HPDE6-E6E7 (cell line): ENCODE measurements at regions not wholly inside any gene's neighbourhood (a gene's known extent, or its start where the extent isn't known, plus 50 kb on each side); places are given as distances from the start of the nearest gene placed in this dataset.
"Not testable (repeated sequence)": the region's sequence is repeated elsewhere in the genome, so short reads cannot be mapped to it uniquely, and the experiment has no call there.

ENCODE experiments used
- DNase-seq: peaks from one replicate; pipeline ENCODE4 v3.0.0; 2011; ENCODE audit warnings: missing footprints; ENCODE audit errors: extremely low spot score

DNA sequence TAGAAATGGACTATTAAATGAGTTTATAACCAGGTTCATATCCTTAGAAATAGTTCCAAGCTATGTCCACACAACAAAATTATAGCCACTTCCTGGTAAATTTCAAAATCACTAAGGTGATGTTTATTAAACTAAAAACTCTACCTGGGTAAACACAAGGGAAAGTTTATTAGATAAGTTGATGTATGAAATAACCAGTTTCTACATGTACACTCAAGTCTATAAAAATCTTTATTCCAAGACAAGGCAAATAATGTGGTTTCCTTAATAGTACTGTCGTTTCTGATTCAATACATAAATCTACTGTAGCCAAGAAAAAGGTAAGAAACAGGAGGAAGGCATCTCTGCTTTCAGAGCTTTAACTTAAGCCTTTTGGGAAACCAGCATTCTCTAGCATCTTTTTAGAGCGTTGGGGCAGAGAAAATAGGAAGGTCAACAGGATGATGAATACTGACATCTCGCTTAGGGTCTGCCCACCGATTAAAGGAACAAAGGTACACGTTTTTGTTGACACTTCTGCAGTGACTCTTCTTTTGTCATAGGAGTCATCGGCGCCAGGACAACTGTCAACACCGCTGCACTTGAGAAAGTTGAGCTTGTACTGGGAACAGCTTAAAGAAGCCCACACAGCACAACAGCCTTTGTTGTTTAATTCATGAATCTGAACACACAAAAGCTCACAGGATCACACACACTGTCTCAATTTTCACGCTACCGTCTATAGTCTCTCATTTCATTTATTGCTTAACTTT lies 513.6 kb downstream of the SLCO4C1 start:
- DNase-seq, result no peak

DNA sequence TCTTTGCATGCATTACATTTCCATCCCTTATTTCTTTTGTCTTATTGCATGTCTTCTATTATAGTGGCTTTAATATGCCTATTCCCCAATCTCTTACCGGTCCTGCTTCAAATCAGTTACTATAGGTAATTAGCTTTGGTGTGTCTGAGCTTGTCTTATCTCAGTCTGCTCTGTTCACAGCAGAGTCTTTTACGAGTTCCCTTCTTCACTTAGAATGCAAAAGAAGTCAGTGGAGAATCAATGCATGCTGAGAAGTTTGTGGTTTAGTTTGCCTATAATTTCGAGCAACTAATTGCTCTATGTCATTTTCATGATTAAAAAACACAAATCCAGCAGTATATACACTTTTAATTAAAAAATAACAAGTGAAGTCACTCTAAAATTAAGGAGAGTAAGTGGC lies 545.0 kb downstream of the SLCO4C1 start:
- DNase-seq, result no peak

DNA sequence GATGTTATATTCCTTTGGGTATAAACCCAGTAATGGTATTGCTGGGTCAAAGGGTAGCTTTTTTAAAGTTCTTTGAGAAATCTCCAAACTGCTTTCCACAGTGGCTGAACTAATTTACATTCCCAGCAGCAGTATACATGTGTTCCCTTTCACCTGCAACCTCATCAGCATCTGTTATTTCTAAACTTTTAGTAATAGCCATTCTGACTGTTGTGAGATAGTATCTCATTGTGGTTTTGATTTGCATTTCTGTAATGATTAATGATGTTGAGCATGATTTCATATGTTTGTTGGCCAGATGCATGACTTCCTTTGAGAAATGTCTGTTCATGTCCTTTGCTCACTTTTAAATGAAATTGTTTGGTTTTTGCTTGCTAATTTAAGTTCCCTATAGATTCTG lies 553.1 kb downstream of the SLCO4C1 start:
- not testable (repeated sequence) for DNase-seq

DNA sequence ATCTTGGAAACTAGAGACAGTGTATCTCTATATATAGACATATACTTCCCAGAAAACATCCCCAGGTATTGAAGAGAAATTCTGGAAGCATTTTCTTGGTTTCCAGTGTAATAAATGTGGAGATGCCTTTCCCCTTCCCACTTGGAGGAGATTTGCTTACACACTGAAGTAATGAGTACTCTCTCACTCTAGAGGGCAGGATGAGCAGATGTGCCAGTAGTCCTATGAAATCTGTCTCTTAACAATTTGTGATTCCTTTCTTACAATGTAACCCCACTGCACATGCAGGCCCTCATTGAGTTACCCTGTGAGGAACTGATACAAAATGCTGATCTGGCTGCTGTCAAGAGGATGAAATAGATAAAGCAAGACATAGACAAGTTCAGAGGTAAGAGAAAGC lies 567.2 kb downstream of the SLCO4C1 start:
- DNase-seq, result no peak

DNA sequence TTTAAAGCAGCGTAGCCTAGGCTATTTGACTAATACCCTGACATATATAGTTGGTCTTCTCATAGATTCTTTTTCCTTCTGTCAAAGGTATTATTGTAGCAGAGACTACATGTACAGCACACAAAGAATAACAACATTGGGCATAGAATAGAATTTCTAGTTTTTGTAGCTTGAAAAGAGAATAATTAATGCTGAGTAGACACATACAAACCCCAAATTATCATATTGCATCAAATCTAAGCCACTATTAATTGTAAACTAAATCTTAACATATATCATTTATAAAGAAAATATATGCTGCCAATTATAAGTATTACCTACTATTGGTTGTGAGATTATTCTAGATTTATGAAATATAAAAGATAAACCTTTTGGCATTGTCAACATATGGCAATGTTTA lies 574.5 kb downstream of the SLCO4C1 start:
- no peak for DNase-seq

DNA sequence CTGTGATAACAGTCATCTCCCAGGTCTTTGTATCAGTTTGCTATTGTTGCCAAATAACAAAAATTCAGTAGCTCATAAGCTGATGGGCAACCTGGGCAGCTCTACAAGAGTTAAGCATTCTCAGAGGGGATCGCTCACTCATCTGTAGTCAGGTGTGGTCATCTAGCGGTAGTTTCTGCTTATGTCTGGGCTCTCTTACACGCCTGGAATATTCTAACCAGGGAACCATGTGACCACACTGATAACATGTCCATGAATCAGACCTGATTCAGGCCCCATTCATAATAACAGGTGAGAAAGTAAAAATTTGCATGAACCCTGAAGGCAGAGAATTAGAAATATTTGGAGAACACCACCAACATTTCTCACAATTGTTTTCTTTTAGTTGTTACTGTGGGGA lies 576.1 kb downstream of the SLCO4C1 start:
- DNase-seq, result peak; percentile 25

DNA sequence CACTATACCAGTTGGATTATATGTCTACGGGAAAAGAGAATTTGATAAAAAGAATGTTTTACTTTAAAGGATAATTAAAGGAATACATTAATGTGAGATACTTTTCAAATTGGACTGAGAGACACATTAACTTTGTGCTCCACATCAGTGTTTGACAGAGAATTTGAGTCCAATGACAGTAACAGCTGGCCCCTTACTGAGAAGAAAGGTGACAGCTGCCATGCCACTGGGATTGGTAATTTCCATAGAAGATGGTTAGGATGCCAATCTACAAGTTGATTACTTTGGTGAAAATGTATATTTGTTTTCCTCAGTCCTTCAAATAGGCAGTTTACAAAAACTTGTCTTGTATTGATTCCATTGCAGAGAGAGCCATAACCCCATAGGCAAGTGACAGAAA lies 578.4 kb downstream of the SLCO4C1 start:
- DNase-seq, result no peak

DNA sequence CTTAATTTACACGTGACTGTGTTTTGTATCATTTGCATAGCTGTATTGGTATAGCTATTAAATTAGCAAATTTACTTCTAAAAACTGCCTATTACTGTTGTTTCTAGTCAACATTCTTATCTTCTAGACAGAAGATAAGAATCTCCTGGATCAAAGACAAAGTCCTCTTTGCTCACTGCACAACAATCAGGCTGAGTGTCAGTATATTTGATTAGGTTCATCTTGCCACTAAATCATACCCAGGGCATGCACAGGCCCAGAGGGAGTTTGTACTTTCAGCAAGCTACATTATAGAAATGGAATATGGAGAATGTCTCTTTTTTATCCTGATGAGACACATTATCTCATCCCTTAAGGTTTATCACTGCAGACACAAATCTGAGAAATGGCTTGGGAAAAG lies 579.1 kb downstream of the SLCO4C1 start:
- DNase-seq, result no peak

DNA sequence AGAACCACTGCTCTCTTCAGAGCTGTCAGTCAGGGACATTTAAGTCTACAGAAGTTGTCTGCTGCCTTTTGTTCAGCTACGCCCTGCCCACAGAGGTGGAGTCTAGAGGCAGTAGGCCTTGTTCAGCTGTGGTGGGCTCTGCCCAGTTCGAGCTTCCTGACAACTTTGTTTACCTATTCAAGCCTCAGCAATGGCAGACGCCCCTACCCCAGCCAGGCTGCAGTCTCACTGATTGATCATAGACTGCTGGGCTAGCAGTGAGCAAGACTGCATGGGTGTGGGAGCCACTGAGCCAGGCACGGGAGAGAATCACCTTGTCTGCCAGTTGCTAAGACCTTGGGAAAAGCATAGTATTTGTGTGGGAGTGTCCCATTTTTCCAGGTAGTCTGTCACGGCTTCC lies 580.3 kb downstream of the SLCO4C1 start:
- not testable (repeated sequence) for DNase-seq

DNA sequence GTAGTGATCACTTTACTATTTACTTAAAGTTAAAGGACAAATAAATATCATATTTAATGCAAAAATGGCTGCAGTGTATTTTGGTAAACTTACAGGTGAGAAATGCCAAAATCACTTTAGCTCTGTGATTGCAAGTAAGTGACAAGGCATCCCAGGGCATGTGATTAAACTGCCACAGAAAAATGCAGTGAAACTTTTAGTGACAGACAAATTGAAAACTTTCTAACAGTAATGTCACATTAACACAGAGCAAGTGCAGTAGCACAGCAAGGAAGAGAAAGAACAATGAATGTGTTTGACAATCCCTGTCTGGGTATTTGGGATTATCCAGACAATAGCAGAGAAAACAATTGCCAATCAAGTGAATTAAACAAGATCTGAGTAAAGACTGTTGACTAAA lies 606.8 kb downstream of the SLCO4C1 start:
- no peak for DNase-seq

DNA sequence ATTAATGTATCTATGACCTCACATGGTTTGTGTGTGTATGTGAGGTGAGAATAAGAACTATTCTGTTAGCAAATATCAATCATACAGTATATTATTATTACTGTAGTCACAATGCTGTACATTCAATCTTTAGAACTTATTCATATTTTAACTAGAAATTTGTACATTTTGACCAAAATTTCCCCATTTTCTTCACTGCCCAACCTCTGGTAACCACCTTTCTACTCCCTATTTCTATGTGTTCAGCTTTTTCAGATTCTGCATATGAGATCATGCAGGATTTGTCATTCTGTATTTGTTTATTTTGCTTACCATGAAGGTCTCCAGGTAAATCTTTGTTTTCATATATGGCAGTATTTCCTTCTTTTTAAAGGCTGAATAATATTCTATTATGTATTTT lies 607.9 kb downstream of the SLCO4C1 start:
- no peak for DNase-seq

DNA sequence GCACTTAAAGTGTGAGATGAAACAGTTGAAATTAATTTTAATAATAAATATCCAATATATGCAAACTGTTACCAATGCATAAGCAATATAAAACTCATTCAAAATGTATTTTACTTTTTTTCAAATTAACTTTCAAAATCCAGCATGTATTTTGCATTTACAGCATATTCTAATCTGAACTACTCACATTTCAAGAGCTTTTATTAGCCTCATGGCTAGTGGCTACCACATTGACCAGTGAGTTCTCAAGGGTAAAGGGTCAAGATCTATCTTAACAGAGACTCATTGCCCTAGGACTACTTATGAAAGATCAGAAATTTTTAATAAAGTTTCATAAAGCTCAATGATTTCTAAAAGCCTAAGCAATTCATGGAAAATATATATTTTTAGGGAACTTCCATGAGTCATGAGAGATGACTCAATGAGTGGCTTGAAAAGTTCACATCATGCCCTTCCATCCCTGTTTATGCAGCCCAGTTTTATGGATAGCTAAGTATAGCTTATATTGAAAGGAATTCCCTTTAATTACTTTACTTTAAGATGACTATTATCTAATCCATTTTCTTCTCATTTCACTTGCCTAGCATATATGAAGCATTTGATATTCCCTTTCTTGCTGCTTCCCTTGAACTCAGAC lies 608.6 kb downstream of the SLCO4C1 start:
- no peak for DNase-seq

DNA sequence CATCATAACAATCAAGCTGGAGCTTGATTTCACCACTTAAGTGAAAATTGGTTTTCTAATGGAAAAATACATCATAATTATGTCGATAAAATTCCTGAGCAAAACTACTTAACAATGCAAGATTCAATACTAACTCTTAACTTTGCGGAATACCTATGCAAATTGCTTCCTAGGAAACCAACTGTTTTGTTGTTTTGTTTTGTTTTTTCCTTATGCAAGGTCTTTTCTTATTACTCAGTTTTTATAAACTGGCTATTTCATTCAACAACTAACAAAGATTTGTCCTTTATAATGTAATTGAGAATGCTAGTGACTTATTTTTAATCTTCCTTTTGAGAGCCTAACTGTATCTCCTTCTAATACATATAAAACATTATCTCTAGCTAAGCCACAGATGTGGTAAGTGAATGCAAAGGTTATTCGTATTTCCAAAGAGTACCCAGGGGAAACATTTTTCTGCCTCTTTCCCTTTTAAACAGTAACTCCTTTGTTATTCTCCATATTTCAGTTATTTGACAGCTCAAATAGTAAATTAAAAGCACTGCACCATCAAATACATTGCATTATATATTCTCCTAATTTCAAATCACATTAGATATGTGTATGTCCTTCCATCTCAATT lies 609.4 kb downstream of the SLCO4C1 start:
- no peak for DNase-seq

DNA sequence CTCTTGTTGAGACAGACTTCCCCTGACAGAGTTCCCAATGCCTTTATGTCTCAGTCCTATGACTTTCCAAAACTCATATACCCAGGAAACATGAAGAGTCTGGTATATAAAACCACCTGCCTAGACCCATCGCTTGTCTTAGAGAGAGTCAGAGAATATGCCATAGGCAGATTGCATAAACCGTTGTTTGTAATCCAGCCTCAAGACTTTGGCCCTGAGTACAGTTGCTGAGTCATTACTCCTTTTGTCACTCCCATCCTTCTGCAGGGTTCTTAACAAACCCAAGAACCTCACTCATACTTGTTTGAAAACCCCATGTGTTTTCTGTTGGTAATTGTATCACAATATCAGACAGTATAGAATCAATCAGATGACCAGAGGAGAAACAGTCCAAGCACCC lies 616.3 kb downstream of the SLCO4C1 start:
- peak; percentile 9 for DNase-seq

DNA sequence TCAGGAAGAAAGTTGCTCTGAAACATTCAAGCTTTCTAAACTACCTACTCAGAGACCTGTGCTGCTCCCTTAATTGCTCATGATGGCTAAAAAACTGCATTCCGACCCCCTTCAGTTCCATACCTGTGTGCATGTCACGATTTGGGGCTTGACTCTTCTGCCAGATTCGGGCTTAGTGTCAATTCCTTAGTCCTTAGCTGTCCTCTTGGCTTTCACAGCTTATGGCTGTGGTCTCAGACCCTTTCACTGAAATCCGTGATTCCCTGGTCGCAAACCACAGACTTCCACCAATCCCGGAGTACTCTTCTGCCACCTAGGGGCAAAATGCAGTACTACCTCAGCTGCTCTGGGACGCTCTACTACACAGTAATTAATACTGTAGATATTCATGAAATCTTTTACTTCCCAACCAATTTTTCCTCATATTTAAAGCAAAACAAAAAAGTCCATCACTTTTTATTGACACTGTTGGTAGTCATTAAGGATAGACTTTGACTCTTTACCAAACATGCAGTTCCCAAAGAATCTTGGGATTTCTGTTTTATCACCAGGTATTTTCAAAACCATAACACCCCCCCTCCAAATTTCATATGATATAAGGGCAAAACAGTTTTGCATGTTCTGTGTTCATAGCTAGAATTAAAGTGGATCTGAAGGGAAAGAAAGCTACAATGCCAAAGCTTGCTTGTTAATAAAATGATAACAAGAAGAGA lies 617.4 kb downstream of the SLCO4C1 start:
- peak; percentile 45 for DNase-seq

DNA sequence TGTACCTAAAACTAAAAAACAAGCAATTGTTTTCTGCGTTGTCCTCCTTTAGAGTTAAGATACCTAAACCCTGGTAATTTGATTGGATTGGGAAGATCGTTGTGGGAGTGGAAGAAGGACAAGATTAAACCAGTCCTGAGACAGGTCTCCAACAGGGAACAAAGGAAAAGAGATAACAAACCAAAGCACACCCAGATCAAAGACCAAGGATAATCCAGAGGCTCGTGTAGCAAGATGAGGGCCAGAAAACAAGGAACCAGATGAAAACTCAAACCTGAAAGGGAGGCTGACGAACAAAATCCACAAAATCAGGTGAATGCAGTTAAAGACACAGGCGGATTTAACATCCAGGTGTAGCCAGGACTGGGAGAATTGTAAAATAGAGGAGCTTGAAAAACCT lies 618.1 kb downstream of the SLCO4C1 start:
- no peak for DNase-seq

DNA sequence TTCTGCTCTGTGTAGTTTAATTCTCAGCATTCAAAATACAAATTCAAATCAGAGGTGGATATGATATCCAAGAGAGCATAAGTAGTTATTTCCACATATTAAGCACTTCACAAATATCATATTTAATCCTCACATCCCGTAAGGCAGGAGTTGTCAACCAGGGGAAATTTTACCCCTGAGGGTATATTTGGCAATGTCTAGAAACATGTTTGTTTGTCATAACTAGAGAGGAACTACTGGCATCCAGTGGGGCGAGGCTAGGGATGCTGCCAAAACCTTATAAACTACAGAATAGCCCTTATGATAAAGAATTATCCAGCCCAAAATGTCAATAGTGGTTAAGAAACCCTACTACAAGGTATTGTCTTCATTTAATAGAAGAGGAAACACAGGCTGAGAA lies 619.4 kb downstream of the SLCO4C1 start:
- no peak for DNase-seq

DNA sequence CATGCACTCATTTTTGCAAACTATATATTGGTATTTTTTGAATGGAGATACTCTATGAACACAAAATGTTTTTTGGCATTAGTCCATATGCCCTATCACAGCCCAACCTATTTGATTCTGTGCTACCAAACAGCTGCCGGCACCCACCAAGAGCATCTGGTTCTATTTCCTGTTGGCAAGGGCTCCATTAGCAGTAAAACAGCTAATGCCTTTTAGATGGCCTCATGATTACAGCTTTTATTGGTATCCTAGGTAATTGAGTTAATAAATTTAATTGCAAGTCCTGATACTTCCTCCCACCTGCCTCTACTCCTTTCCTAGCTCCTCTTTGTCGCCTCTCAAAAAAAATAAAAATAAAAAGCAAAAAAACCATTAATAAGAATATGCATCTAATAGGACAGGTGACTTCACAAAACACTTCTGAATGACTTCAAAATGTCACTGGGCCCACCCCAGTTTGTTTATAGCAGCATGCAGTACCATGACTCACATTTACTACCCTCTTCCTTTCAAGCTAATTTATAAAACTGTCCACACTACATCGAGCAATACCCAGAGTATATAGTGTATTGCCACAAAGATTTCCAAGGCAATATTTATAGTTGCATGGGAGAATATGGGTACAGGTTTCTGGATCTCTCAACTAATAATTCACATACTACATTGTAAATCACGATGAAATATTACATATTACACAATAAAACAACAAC lies 620.4 kb downstream of the SLCO4C1 start:
- DNase-seq, result no peak

DNA sequence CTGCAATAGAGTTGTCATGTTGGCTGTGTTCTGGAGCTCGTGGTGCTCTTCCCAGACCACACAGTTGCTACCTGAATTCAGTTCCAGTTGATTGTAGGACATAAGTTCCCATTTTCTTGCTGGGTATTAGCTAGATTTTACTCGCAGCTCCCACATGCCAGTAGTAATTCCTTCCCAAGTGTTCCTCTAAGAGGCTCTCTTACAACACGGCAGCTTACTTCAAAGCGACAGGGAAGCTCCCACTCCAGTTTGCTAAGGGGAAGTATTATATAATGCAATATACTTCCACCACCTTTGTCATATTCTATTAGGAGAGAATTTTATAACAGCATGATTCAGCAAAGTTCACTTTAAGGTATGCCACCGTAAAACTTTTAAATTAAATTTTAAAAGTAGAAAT lies 623.0 kb downstream of the SLCO4C1 start:
- no peak for DNase-seq

DNA sequence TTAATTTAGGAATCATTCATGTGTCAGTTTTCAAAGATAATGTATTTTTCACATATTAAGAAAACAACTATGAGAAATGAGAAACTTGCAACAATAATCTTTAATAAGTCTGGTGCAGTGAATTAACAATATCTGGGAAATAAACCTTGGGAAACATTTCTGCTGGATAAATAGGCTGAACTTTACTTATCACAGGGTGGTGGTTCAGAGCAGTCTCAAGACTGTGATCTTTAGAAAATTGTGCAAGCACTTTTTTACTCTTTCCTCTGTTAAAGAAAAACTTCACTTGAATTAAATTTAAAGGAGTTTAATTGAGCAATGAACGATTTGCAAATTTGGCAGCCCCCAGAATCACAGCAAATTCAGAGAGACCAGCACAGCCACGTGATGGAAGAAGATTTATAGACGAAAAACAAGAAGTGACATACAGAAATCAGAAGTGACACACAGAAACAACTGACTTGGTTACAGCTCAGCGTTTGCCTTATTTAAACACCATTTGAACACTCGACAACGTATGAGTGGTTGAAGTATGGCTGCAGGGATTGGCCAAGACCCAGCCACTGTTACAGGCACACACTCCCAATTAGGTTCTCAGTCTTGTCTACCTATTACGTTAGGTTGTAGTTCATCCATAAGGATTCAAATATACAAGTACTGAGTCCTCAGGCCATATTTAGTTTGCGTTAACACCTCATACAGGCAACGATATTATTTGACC lies 631.9 kb downstream of the SLCO4C1 start:
- no peak for DNase-seq

DNA sequence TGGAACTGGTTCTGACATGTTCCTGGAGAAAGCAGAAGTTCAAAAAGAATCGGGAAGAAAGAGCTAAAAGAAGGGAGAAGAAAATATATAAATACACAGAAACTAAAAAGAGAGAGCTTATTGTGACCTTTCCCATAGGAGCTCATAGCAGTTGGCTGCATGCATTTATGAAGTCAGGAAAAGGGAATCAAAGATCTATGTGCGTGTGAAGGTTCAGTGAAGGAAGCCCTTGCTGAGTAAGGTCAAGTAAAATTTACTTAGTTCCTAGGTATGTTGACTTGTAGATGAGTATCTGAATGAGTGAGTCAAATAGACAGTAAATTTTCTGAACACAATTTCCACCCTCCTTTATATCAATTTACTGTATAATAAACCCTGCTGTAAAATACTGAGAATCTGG lies 632.5 kb downstream of the SLCO4C1 start:
- no peak for DNase-seq
